Heart left ventricle (tissue), 13 donors: ENCODE measurements at regions not wholly inside any gene's neighbourhood (a gene's known extent, or its start where the extent isn't known, plus 50 kb on each side); places are given as distances from the start of the nearest gene placed in this dataset.

Experiments
- CTCF ChIP-seq, 12 donors: fragments of 200-600 bp; sonication (generic) in 4 of 12; IDR thresholded peaks; one replicate each; pipeline versions ENCODE4 v1.5.0 to v1.8.0; 2018 to 2022; ENCODE audit warnings: antibody characterized with exemption in 12 of 12, mild to moderate bottlenecking in 5 of 12
- POLR2A ChIP-seq, 2 donors: fragments of 450-650 bp; IDR thresholded peaks; one replicate each; pipeline ENCODE4 v1.6.1; 2017; ENCODE audit warnings: antibody characterized with exemption in 2 of 2, mild to moderate bottlenecking in 2 of 2, moderate library complexity in 2 of 2
- donor health status: ischemic (EF 13 %, LVEDD 7.1; RV severe dilation, severe dysfunction).
- donor health status: DM: no; HTN: yes; CAD: no.
- donor health status: DM: no; HTN: no; CAD: no.
- donor health status: ischemic (EF 25% LVEDD 6.9; RV normal size, moderate dysfunction).
- donor health status: ischemic (EF 25% LVEDD 5.7; RV mildly dilated, moderate dysfunction).
- donor health status: ischemic (EF 35%, LVEDD 5.7; RV mildly dilated, moderate dysfunction).
- donor health status: nonischemic (EF 11% LVEDD 7.7; RV severe dilation, severe dysfunction).
- donor health status: DM: yes; HTN: yes; CAD: no.
- donor health status: PGD.
- donor health status: ischemic (EF 29% LVEDD 5.4; RV normal size, mild dysfunction).
- donor health status: nonischemic (EF 23%, LVEDD 6.1; RV moderate dilation, normal function).

- no peak for TF ChIP-seq CTCF (IDR thresholded peaks at IDR 0.05)
- TF ChIP-seq POLR2A (IDR thresholded peaks at IDR 0.05), result no peak
These were observed 211.0 kb upstream of the RIMS1 start for GRCh38 chr6:71675386-71675785.
